ENCODE measurements at regions not wholly inside any gene's neighbourhood (a gene's known extent, or its start where the extent isn't known, plus 50 kb on each side); places are given as distances from the start of the nearest gene placed in this dataset.

DNA sequence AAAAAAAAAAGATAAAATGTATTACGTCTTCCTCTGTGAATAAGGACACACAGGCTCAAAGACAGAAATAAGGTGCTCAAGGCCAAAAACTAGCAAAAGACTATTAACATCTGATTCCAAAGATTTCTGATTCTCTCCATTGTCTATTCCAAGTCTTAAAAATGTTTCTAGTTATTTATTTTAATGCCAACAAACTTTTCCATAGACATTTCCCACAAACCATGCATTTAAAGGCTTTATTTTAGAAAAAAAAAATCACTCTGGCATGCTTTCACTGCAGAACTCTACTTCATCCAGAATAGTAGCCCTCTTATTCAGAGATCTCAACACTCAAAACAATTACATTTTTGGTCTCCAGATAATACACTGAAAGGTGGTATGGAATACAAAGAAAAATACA lies 545.0 kb upstream of the TENM3 start:
- no peak overlapping the region for H3K4me3 ChIP-seq (replicated peaks in 1 of 2; ENCODE audit: low read depth in 1 of 2, low read length in 2 of 2)
- no peak overlapping the region for H3K9ac ChIP-seq (ENCODE audit: low read length)
- no peaks in the 10 kb centered on the region for H3K4me1 ChIP-seq (ENCODE audit: control insufficient read depth in 1 of 2, insufficient read depth in 2 of 2, low read length in 2 of 2)
- H3K27ac ChIP-seq (ENCODE audit: low read depth, low read length), result no peak overlapping the region
- BruUV-seq (replicated peaks), result no TSS peak
- ATAC-seq, result no peak
- intact Hi-C loops (cut with micrococcal nuclease), result no loop called here
- no peaks in the 10 kb centered on the region for H3K36me3 ChIP-seq (ENCODE audit: control insufficient read depth in 1 of 2, insufficient read depth in 2 of 2, low read length in 2 of 2)
- RAD21 ChIA-PET (ENCODE audit: low non-redundant PET in 1 of 2, low total read pairs in 2 of 2, uncharacterized antibody in 2 of 2, unreplicated experiment in 2 of 2), result no interaction called here
- CTCF ChIA-PET, result no interaction called here
- no peaks in the 10 kb centered on the region for H3K9me2 ChIP-seq (ENCODE audit: insufficient read depth)
- H3K9me3 ChIP-seq (ENCODE audit: control insufficient read depth in 1 of 2, insufficient read depth in 1 of 2, low read depth in 1 of 2, low read length in 2 of 2), result no peaks in the 10 kb centered on the region
- no peak overlapping the region for H3K4me2 ChIP-seq (ENCODE audit: low read length)
- H2AFZ ChIP-seq (ENCODE audit: low read depth, low read length, poor library complexity, severe bottlenecking), result no peak overlapping the region
- POLR2A ChIA-PET, result no interaction called here
- no peak for DNase-seq (ENCODE audit: low read depth, low spot score)
- H4K20me1 ChIP-seq (ENCODE audit: insufficient read depth), result no peaks in the 10 kb centered on the region
- no peaks in the 10 kb centered on the region for H3K27me3 ChIP-seq (ENCODE audit: insufficient read depth, low read length)
- TF ChIP-seq POLR2AphosphoS5 (IDR thresholded peaks at IDR 0.05; ENCODE audit: low read depth, low read length), result no peak
- no peak for TF ChIP-seq TCF7L2 (IDR thresholded peaks at IDR 0.05; ENCODE audit: borderline replicate concordance, extremely low read depth, insufficient read depth, insufficient read length)
- no peak for TF ChIP-seq POLR2A (IDR thresholded peaks at IDR 0.05; ENCODE audit: borderline replicate concordance, extremely low read depth, insufficient read depth, insufficient read length)
- TF ChIP-seq, protein P1, sequence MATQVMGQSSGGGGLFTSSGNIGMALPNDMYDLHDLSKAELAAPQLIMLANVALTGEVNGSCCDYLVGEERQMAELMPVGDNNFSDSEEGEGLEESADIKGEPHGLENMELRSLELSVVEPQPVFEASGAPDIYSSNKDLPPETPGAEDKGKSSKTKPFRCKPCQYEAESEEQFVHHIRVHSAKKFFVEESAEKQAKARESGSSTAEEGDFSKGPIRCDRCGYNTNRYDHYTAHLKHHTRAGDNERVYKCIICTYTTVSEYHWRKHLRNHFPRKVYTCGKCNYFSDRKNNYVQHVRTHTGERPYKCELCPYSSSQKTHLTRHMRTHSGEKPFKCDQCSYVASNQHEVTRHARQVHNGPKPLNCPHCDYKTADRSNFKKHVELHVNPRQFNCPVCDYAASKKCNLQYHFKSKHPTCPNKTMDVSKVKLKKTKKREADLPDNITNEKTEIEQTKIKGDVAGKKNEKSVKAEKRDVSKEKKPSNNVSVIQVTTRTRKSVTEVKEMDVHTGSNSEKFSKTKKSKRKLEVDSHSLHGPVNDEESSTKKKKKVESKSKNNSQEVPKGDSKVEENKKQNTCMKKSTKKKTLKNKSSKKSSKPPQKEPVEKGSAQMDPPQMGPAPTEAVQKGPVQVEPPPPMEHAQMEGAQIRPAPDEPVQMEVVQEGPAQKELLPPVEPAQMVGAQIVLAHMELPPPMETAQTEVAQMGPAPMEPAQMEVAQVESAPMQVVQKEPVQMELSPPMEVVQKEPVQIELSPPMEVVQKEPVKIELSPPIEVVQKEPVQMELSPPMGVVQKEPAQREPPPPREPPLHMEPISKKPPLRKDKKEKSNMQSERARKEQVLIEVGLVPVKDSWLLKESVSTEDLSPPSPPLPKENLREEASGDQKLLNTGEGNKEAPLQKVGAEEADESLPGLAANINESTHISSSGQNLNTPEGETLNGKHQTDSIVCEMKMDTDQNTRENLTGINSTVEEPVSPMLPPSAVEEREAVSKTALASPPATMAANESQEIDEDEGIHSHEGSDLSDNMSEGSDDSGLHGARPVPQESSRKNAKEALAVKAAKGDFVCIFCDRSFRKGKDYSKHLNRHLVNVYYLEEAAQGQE (IDR thresholded peaks at IDR 0.05; ENCODE audit: low read depth), result no peak
- no peak for TF ChIP-seq SP1 (IDR thresholded peaks at IDR 0.05; ENCODE audit: low read depth)
- TF ChIP-seq, protein P2, sequence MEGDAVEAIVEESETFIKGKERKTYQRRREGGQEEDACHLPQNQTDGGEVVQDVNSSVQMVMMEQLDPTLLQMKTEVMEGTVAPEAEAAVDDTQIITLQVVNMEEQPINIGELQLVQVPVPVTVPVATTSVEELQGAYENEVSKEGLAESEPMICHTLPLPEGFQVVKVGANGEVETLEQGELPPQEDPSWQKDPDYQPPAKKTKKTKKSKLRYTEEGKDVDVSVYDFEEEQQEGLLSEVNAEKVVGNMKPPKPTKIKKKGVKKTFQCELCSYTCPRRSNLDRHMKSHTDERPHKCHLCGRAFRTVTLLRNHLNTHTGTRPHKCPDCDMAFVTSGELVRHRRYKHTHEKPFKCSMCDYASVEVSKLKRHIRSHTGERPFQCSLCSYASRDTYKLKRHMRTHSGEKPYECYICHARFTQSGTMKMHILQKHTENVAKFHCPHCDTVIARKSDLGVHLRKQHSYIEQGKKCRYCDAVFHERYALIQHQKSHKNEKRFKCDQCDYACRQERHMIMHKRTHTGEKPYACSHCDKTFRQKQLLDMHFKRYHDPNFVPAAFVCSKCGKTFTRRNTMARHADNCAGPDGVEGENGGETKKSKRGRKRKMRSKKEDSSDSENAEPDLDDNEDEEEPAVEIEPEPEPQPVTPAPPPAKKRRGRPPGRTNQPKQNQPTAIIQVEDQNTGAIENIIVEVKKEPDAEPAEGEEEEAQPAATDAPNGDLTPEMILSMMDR (IDR thresholded peaks at IDR 0.05 in 2 of 3, conservative IDR thresholded peaks at IDR 0.05 in 1 of 3; ENCODE audit: borderline replicate concordance in 1 of 3, insufficient read depth in 1 of 3, low read depth in 2 of 3, low read length in 2 of 3), result no peak
- no peak for TF ChIP-seq FOSL1 (IDR thresholded peaks at IDR 0.05; ENCODE audit: low read depth)
- TF ChIP-seq YY1 (IDR thresholded peaks at IDR 0.05; ENCODE audit: extremely low read depth, insufficient replicate concordance, low read depth, low read length), result no peak
- no peak for TF ChIP-seq SIN3A (IDR thresholded peaks at IDR 0.05; ENCODE audit: low read depth)
- no peak for TF ChIP-seq ZNF274 (IDR thresholded peaks at IDR 0.05; ENCODE audit: low read depth, low read length)
- TF ChIP-seq SRF (IDR thresholded peaks at IDR 0.05; ENCODE audit: low read depth), result no peak
- TF ChIP-seq, protein P3, sequence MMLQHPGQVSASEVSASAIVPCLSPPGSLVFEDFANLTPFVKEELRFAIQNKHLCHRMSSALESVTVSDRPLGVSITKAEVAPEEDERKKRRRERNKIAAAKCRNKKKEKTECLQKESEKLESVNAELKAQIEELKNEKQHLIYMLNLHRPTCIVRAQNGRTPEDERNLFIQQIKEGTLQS (IDR thresholded peaks at IDR 0.05), result no peak
- no peak for TF ChIP-seq EZH2phosphoT487 (IDR thresholded peaks at IDR 0.05; ENCODE audit: borderline replicate concordance)
- TF ChIP-seq RAD21 (IDR thresholded peaks at IDR 0.05; ENCODE audit: low read depth), result no peak
- no peak for TF ChIP-seq CEBPB (IDR thresholded peaks at IDR 0.05; ENCODE audit: low read depth)
- TF ChIP-seq, protein P4, sequence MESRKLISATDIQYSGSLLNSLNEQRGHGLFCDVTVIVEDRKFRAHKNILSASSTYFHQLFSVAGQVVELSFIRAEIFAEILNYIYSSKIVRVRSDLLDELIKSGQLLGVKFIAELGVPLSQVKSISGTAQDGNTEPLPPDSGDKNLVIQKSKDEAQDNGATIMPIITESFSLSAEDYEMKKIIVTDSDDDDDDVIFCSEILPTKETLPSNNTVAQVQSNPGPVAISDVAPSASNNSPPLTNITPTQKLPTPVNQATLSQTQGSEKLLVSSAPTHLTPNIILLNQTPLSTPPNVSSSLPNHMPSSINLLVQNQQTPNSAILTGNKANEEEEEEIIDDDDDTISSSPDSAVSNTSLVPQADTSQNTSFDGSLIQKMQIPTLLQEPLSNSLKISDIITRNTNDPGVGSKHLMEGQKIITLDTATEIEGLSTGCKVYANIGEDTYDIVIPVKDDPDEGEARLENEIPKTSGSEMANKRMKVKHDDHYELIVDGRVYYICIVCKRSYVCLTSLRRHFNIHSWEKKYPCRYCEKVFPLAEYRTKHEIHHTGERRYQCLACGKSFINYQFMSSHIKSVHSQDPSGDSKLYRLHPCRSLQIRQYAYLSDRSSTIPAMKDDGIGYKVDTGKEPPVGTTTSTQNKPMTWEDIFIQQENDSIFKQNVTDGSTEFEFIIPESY (IDR thresholded peaks at IDR 0.05; ENCODE audit: extremely low read depth, insufficient replicate concordance, low read length), result no peak
- no peak for TF ChIP-seq ZFX (IDR thresholded peaks at IDR 0.05)
- TF ChIP-seq CBX3 (IDR thresholded peaks at IDR 0.05; ENCODE audit: low read depth), result no peak
- TF ChIP-seq JUND (IDR thresholded peaks at IDR 0.05), result no peak
- no peaks in the 10 kb centered on the region for H3K79me2 ChIP-seq (ENCODE audit: insufficient read depth, low read length)

All from HCT116 (cell line).